PC-3 (cell line): ENCODE measurements at regions not wholly inside any gene's neighbourhood (a gene's known extent, or its start where the extent isn't known, plus 50 kb on each side); places are given as distances from the start of the nearest gene placed in this dataset.

Experiments used
- EZH2 ChIP-seq: fragments of 300-600 bp; sonication (generic); IDR thresholded peaks from one replicate; pipeline ENCODE4 v1.6.1; 2017; ENCODE audit warnings: antibody characterized with exemption, mild to moderate bottlenecking, low read length; ENCODE audit not compliant: unreplicated experiment
- TF ChIP-seq, protein P1 (sequence below): fragments of 300-600 bp; sonication (generic); conservative IDR thresholded peaks from 2 replicates; pipeline ENCODE4 v1.5.1; 2017; ENCODE audit warnings: antibody characterized with exemption, low read depth, mild to moderate bottlenecking, low read length

DNA sequence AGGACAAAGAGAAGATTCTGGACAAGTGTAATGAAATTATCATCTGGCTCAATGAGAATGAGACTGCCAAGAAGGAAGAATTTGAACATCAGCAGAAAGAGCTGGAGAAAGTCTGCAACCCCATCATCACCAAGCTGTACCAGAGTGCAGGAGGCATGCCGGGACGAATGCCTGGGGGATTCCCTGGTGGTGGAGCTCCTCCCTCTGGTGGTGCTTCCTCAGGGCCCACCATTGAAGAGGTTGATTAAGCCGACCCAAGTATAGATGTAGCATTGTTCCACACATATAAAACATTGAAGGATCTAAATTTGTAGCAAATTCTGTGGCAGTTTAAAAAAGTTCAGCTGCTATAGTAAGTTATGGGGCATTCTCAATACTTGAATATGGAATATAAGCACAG lies 174.3 kb upstream of the CCND2 start:
- no peak for TF ChIP-seq EZH2
- TF ChIP-seq, protein P1, sequence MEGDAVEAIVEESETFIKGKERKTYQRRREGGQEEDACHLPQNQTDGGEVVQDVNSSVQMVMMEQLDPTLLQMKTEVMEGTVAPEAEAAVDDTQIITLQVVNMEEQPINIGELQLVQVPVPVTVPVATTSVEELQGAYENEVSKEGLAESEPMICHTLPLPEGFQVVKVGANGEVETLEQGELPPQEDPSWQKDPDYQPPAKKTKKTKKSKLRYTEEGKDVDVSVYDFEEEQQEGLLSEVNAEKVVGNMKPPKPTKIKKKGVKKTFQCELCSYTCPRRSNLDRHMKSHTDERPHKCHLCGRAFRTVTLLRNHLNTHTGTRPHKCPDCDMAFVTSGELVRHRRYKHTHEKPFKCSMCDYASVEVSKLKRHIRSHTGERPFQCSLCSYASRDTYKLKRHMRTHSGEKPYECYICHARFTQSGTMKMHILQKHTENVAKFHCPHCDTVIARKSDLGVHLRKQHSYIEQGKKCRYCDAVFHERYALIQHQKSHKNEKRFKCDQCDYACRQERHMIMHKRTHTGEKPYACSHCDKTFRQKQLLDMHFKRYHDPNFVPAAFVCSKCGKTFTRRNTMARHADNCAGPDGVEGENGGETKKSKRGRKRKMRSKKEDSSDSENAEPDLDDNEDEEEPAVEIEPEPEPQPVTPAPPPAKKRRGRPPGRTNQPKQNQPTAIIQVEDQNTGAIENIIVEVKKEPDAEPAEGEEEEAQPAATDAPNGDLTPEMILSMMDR, result no peak
